K562 (cell line): ENCODE measurements at regions not wholly inside any gene's neighbourhood (a gene's known extent, or its start where the extent isn't known, plus 50 kb on each side); places are given as distances from the start of the nearest gene placed in this dataset.

ENCODE experiments used
- ATAC-seq: fragments of 200-7000 bp; cut with Tn5 transposase; 3 replicates; pipeline ENCODE4 v1.9.1; 2020; ENCODE audit warnings: moderate library complexity
- BruUV-seq: library from RNA; stranded (reverse); fragments of 400-500 nt; replicated peaks from 2 replicates; lab custom pipeline; 2021; lab: Mats Ljungman, UMichigan
- CTCF ChIA-PET: fragments of 300-600 bp; formaldehyde crosslinking; extraction: SDS; loops from one replicate; lab custom pipeline; 2021; ENCODE audit warnings: low intra/inter-chr PET ratio; lab: Yijun Ruan, JAX
- POLR2A ChIA-PET: fragments of 300-600, 350-650 bp; sonication (Branson Sonifier 250); formaldehyde crosslinking; extraction: SDS; loops from one replicate; lab custom pipeline; 2021; ENCODE audit warnings: antibody characterized with exemption, inconsistent platforms; lab: Yijun Ruan, JAX
- DNase-seq, 4 experiments: peaks; one replicate each; pipeline versions ENCODE4 v3.0.0 to v3.0.0-alpha.2; 2011 to 2018; ENCODE audit warnings: low spot score in 3 of 4, mixed read lengths in 3 of 4; ENCODE audit errors: extremely low read depth in 1 of 4
- FAIRE-seq: peaks from 2 replicates; lab custom pipeline; 2011; peaks lifted over from hg19 to GRCh38; lab: Jason Lieb, UNC
- H2AFZ ChIP-seq: 2 replicates; pipeline ENCODE4 v1.6.0; 2011; ENCODE audit warnings: low read depth, low read length, control low read depth, inconsistent platforms
- H3K27ac ChIP-seq: fragments of 200-600 bp; 3 replicates; pipeline ENCODE4 v1.8.0; 2011; ENCODE audit warnings: low read depth, mild to moderate bottlenecking, control low read depth, inconsistent platforms, low read length, moderate library complexity, mixed read lengths; ENCODE audit errors: extremely low read depth
- H3K27me3 ChIP-seq, 2 experiments: fragments of 300-600 bp in 1 of 2; 2 replicates in 1 of 2; 3 replicates in 1 of 2; pipeline versions ENCODE4 v1.6.0 to v1.8.0; 2011; ENCODE audit warnings: inconsistent platforms in 2 of 2, low read length in 2 of 2, mild to moderate bottlenecking in 1 of 2, mixed read lengths in 1 of 2, moderate library complexity in 1 of 2; ENCODE audit not compliant: control insufficient read depth in 2 of 2, insufficient read depth in 2 of 2
- H3K36me3 ChIP-seq: fragments of 300-600 bp; 3 replicates; pipeline ENCODE4 v1.8.0; 2011; ENCODE audit warnings: mild to moderate bottlenecking, low read length, inconsistent platforms; ENCODE audit not compliant: control insufficient read depth, insufficient read depth
- H3K4me1 ChIP-seq, 2 experiments: fragments of 200-600 bp in 1 of 2; replicated peaks in 1 of 2; 2 replicates in 1 of 2; 3 replicates in 1 of 2; pipeline versions ENCODE4 v1.5.1 to v1.8.0; 2011; ENCODE audit warnings: inconsistent platforms in 2 of 2, low read length in 2 of 2, mild to moderate bottlenecking in 1 of 2, mixed read lengths in 1 of 2, moderate library complexity in 1 of 2; ENCODE audit not compliant: control insufficient read depth in 2 of 2, insufficient read depth in 2 of 2
- H3K4me2 ChIP-seq: 2 replicates; pipeline ENCODE4 v1.6.1; 2011; ENCODE audit warnings: low read length, control low read depth, inconsistent platforms, mixed read lengths; ENCODE audit not compliant: insufficient read depth
- H3K4me3 ChIP-seq: fragments of 200-600 bp; sonication (generic), shearing (Covaris generic); 2 replicates; pipeline ENCODE4 v1.5.1; 2016; ENCODE audit warnings: control low read depth, inconsistent platforms
- H3K79me2 ChIP-seq: fragments of 200-600 bp; 3 replicates; pipeline ENCODE4 v1.8.0; 2011; ENCODE audit warnings: low read length, inconsistent platforms; ENCODE audit not compliant: control insufficient read depth, insufficient read depth
- H3K9ac ChIP-seq, 2 experiments: 2 replicates each; pipeline versions ENCODE4 v1.6.0 to v1.6.1; 2011; ENCODE audit warnings: low read depth in 2 of 2, low read length in 2 of 2, control low read depth in 1 of 2, inconsistent platforms in 1 of 2, mild to moderate bottlenecking in 1 of 2, mixed read lengths in 1 of 2; ENCODE audit not compliant: insufficient read depth in 1 of 2
- H3K9me1 ChIP-seq: one replicate; pipeline ENCODE4 v1.6.0; 2011; ENCODE audit warnings: inconsistent platforms, mild to moderate bottlenecking, low read length, moderate library complexity; ENCODE audit not compliant: control insufficient read depth, insufficient read depth
- H3K9me3 ChIP-seq: replicated peaks from 2 replicates; pipeline ENCODE4 v1.5.1; 2011; ENCODE audit warnings: low read depth, low read length, inconsistent platforms; ENCODE audit not compliant: control insufficient read depth, insufficient read depth
- H4K20me1 ChIP-seq: replicated peaks from 2 replicates; pipeline ENCODE4 v1.6.1; 2011; ENCODE audit warnings: low read length, inconsistent platforms, mixed read lengths; ENCODE audit not compliant: control insufficient read depth, insufficient read depth
- CGGBP1 ChIP-seq: fragments of 250-450 bp; sonication (Bioruptor Pico); IDR thresholded peaks from 2 replicates; pipeline ENCODE4 v1.9.0; 2021; ENCODE audit warnings: mild to moderate bottlenecking
- HDAC3 ChIP-seq: fragments of 450-650 bp; IDR thresholded peaks from 2 replicates; pipeline ENCODE4 v1.6.1; 2018; ENCODE audit warnings: borderline replicate concordance, mild to moderate bottlenecking, moderate library complexity; ENCODE audit not compliant: partially characterized antibody
- HDAC6 ChIP-seq: IDR thresholded peaks from 2 replicates; pipeline ENCODE4 v1.6.1; 2012; ENCODE audit warnings: low read depth, mild to moderate bottlenecking, control low read depth, inconsistent platforms, low read length, moderate library complexity
- HOMEZ ChIP-seq: fragments of 250-450 bp; sonication (Bioruptor Pico); IDR thresholded peaks from 2 replicates; pipeline ENCODE4 v1.4.0; 2020; ENCODE audit warnings: mild to moderate bottlenecking, moderate library complexity
- MCM3 ChIP-seq: fragments of 450-650 bp; IDR thresholded peaks from 2 replicates; pipeline ENCODE4 v1.6.1; 2016
- SMARCE1 ChIP-seq: fragments of 450-650 bp; IDR thresholded peaks from 2 replicates; pipeline ENCODE4 v1.7.1; 2016; ENCODE audit warnings: mild to moderate bottlenecking
- ZNF316 ChIP-seq: fragments of 450-650 bp; IDR thresholded peaks from 2 replicates; pipeline ENCODE4 v1.6.1; 2016
- WGBS: fragments of 100-300 bp; shearing (Covaris generic); methylation state at CpG from one replicate; pipeline ENCODE4 v1.1.6; 2016; ENCODE audit warnings: low coverage, mixed read lengths; ENCODE audit not compliant: insufficient coverage; ENCODE audit errors: missing lambda C conversion rate; 5-methylcytosine and 5-hydroxymethylcytosine counted together
- in situ Hi-C: fragments of 300-500 bp; cut with MboI; formaldehyde crosslinking; loops from 4 replicates; pipeline ENCODE4 v1.15.0; 2018; ENCODE audit warnings: inconsistent platforms, mixed read lengths
- intact Hi-C: fragments of 100-400 bp; cut with micrococcal nuclease; formaldehyde crosslinking; loops from 2 replicates; pipeline ENCODE4 v1.14.2; 2022

GRCh38 chr6:1475174-1475573 lies 85.8 kb downstream of the FOXF2 start:
- Histone ChIP-seq H3K27ac (no peak overlapping the region), H3K9me3 (no peaks in the 10 kb centered on the region), H4K20me1 (0 out of 2 replicates have a peak, but pooled peaks cover 3% of the 10 kb centered on the region), H3K9ac (no peak overlapping the region), H3K4me3 (no peak overlapping the region), H3K27me3 (no peaks in the 10 kb centered on the region; a peak in 1 of 5 replicates), H2AFZ (no peak overlapping the region), H3K79me2 (no peaks in the 10 kb centered on the region), H3K36me3 (no peaks in the 10 kb centered on the region), H3K9me1 (no peaks in the 10 kb centered on the region), H3K4me1 (no peaks in the 10 kb centered on the region), H3K4me2 (no peak overlapping the region)
- ChIA-PET CTCF (no interaction called here), POLR2A (no interaction called here)
- BruUV-seq, result no TSS peak
- WGBS, result 0% methylated on average over 1 of the region's 1 CpG
- no peak for FAIRE-seq
- intact Hi-C loops, result no loop called here
- no peak for TF ChIP-seq ZNF316
- no peak for TF ChIP-seq HDAC3
- no peak for TF ChIP-seq CGGBP1 (CRISPR knock-in tag)
- TF ChIP-seq HDAC6, result no peak
- TF ChIP-seq HOMEZ, result no peak
- no peak for TF ChIP-seq MCM3
- TF ChIP-seq SMARCE1, result no peak
- DNase-seq, result no peak
- in situ Hi-C loops, result no loop called here
- no peak for ATAC-seq
